ENCODE measurements at regions not wholly inside any gene's neighbourhood (a gene's known extent, or its start where the extent isn't known, plus 50 kb on each side); places are given as distances from the start of the nearest gene placed in this dataset.
"Not testable (repeated sequence)": the region's sequence is repeated elsewhere in the genome, so short reads cannot be mapped to it uniquely, and the experiment has no call there.

GRCh38 chr17:33983824-33984574 is 271.1 kb upstream of the CCL2 start:
- DNase-seq = no peak

- no peak for DNase-seq
Observed at GRCh38 chr17:33986088-33986487, 269.0 kb upstream of the CCL2 start.

GRCh38 chr17:33986566-33986965 is 268.5 kb upstream of the CCL2 start:
- DNase-seq = no peak

- DNase-seq = no peak
Observed at GRCh38 chr17:33987162-33987561, 267.9 kb upstream of the CCL2 start.

- no peak for DNase-seq
Observed at GRCh38 chr17:33989361-33990148, 265.5 kb upstream of the CCL2 start.

GRCh38 chr17:33990943-33991706 is 264.0 kb upstream of the CCL2 start:
- DNase-seq = no peak

DNA sequence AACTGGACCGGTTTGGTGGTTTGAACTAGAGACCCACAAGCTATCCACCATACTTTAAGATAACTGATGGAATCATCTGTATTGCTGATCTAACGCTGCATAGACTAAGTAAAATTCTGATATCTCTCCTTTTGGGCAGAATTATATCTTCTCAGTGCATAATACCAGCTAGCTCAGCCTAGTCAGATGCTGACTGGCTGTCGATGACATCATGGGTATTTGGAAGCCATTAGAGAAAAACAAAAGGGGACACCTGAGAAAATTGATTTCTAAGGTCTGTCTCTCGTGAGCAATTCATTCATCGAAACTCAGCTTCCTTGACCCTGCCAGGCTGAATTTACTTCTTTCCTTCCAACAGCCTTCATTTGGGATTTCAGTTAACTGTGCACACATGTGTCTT is 263.0 kb upstream of the CCL2 start:
- DNase-seq = no peak

DNA sequence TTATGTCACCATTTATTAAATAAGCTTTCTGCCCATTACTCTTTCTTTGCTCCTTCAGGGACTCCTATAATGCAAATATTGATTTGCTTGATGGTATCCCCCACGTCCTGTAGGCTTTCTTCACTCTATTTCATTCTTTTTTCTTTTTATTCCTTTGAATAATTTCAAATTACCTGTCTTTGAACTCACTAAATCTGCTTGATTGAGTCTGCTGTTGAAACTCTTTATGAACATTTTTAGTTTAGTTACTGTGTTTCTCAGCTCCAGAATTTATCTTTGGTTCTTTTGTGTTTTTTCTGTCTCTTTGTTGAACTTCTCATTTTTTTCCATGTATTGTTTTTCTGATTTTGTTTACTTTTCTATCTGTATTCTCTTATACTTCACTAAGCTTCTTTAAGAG is 254.4 kb upstream of the CCL2 start:
- no peak for DNase-seq

GRCh38 chr17:34001246-34001645 is 253.8 kb upstream of the CCL2 start:
- no peak for DNase-seq

DNA sequence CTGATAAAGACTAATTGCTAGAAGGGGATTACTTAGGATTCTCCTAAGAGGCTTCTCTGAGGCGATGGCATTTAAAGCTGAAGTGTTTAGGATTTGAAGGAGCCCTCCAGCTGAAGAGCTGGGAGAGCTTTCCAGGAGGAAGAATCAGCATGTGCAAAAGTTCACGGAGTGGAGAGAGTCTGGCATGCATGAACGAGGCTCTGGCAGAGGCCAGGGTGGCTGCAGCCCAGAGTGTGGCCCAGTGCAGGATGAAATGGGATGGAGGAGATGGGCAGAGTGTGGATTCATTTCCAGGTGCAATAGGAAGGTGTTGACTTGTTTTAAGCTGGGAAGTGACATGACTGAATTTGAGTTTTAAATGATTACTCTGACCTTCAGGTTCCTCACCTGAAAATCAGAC is 249.0 kb upstream of the CCL2 start:
- DNase-seq = no peak

DNA sequence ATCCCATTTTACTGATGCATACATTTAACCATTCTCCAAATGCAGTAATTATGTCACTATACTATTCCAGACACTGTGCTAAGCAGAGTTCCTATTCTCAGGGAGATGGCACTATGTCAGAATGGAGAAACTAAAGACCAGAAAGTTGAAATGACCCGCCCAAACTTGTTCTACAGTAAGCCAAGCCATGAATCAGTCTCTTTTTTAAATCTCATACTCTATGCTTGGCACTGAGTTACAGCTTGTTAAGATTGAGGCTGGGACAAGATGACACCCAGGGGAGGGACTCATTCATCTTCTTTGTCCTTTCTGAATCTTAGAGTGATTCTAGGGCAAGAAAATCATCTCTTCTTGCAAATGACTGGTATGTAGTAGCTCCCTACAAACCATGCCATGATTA is 247.0 kb upstream of the CCL2 start:
- no peak for DNase-seq

DNA sequence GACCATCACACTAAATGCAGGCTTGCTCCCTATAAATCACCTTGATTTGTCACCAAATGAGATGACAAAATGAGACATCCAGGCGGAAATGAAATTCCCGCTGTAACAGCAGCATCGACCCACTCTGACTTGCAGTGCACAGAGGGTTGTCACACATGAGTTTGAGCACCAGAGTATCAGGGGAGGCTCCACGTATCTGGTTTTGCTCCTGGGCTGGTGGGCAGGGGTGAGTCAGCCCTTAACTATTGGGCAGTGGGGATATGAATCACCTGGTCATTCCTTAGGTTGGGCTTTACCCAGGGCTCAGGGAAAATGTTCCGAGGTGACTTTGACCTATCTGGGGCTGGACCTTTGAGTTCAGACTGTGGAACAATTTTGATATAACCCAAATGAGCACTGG is 245.2 kb upstream of the CCL2 start:
- no peak for DNase-seq

- DNase-seq = no peak
Observed at GRCh38 chr17:34010534-34010933, 244.6 kb upstream of the CCL2 start.

GRCh38 chr17:34011599-34011998 is 243.5 kb upstream of the CCL2 start:
- no peak for DNase-seq

DNA sequence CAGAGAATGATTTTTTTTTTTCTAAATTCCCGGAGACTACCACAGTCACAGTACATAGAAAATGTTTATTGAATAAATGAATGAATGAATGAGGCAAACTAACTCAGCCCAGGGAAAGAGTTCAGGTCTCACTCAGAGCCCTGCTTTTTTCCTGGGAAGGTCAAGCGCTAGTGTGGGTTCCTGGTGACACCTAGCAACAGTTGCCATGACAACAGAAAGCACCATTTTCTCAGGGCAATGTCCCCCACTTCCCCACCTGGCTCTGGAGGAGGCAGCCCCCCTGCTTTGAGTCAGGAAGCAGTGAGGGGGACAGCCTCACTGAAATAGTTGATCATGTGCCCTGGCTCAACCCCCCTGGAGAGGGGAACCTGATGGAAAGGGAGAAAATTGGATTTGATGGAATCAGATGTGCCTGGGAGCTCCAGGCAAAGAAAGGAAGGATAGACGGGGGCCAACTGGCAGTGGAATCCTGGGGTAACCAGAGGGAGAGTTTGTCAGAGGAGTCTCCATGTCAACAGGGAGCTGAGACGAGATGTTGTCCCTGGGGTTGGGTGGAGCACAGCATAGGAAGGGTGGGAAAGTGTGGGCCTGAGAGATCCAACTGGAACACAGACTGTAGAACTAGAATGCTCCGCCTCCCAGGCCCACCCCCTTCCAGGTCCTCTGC is 242.2 kb upstream of the CCL2 start:
- no peak for DNase-seq

DNA sequence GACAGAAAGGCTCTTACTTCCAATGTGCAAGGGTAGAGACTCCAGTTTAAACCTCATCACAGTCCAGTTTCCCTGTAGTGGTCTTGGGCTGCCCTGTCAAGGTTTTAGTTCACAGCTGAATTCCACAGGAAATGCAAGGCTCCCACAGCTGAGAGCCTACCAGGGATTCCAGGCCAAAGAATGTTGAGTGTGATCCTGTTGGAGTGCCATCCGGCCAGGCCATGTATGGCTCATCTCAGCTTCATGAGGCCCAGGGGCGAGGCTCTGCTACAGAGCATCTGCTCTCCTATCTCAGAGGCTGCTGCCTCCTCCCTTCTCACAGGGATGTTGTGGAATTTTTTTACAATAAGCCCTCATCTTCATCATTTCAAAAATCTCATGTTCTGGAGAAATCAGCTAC is 239.8 kb upstream of the CCL2 start:
- DNase-seq = no peak

GRCh38 chr17:34024386-34024785 is 230.7 kb upstream of the CCL2 start:
- DNase-seq = no peak

DNA sequence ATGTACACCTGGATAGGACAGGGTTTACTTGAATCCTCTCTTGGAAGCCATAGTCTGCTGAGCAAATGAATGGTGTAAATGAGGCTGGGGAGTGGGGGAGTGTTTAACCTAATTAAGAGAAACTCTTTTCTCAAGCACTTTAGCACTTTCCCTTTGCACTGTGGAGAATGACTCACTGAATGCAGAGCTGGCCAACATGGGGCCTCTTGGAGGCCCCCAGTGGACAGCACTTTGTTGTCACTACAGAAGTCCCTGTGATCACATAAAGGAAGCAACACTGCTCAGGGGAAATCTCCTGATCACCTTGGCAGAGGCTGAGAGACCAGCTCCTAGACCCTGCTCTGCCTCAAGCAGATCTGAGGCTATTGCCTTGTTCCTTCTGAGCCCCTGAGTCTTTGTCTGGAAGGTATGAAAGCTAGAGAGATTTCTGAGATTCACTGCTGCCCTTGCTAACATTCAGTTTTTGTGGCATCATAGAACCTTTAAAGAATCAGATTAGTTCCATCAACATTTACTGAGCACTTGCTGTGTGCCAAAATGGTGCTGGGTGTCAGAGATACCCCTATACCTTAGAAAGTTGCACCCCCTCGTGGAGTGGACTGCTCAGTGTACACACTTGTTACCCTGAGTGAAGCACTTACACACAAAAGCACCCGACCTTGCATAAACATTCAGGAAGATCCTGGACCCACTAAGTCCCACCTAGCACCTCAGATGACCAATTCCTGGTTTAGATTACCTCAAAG is 230.1 kb upstream of the CCL2 start:
- DNase-seq = no peak

DNA sequence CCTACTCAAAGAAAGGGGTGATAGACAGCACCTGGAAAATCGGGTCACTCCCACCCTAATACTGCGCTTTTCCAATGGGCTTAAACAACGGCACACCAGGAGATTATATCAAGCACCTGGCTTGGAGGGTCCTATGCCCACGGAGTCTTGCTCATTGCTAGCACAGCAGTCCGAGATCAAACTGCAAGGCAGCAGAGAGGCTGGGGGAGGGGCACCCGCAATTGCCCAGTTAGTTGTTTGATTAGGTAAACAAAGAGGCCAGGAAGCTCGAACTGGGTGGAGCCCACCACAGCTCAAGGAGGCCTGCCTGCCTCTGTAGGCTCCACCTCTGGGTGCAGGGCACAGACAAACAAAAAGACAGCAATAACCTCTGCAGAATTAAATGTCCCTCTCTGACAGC is 224.5 kb upstream of the CCL2 start:
- DNase-seq = not testable (repeated sequence)

- not testable (repeated sequence) for DNase-seq
Observed at GRCh38 chr17:34032305-34032704, 222.8 kb upstream of the CCL2 start.

GRCh38 chr17:34038786-34039185 is 216.3 kb upstream of the CCL2 start:
- not testable (repeated sequence) for DNase-seq

DNA sequence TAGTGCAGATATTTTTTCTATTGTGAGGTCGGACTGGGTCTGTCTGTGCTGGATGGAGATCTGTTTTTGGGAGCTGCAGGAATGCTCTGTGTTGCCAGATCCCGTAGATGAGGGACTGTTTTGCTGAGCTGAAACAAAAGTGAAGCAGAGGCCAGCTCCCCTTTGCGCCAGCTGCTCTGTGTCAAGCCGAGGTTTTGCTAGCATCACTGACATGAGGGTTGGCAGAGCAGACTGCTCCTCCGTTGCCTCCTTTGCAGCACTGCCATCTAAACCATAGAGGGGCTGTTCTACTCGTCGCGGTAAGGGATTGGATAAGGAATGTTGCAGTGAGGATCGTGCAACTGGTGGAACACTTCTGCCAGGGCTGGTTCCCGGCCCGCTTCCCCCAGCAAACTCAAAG is 215.9 kb upstream of the CCL2 start:
- DNase-seq = not testable (repeated sequence)
